Activated naive CD4-positive, alpha-beta T cell treated with anti-CD3 and anti-CD28 coated beads, Interleukin-2, amount 50 U/mL, for 72 hours (primary cell): ENCODE measurements at regions not wholly inside any gene's neighbourhood (a gene's known extent, or its start where the extent isn't known, plus 50 kb on each side); places are given as distances from the start of the nearest gene placed in this dataset.

ENCODE experiments used
- ATAC-seq, 2 donors: fragments of 150-1000 bp; cut with Tn5 transposase; 2 replicates each; pipeline ENCODE4 v1.10.0; 2021; ENCODE audit warnings: mild to moderate bottlenecking in 2 of 2, moderate library complexity in 2 of 2
- DNase-seq, 2 donors: peaks; one replicate each; pipeline ENCODE4 v3.0.0; 2021 to 2022; ENCODE audit warnings: low spot score in 2 of 2
- H3K27ac Mint-ChIP-seq, 2 donors: one replicate each; pipeline ENCODE4 v1.8.0; 2022; ENCODE audit warnings: mild to moderate bottlenecking in 2 of 2, mixed read lengths in 2 of 2
- H3K36me3 Mint-ChIP-seq, 2 donors: one replicate each; pipeline ENCODE4 v1.8.0; 2022; ENCODE audit warnings: mixed read lengths in 2 of 2
- H3K9me3 Mint-ChIP-seq, 2 donors: one replicate each; pipeline ENCODE4 v1.8.0; 2022; ENCODE audit warnings: mixed read lengths in 2 of 2

- DNase-seq (no peak), ATAC-seq (no peak)
- Mint-ChIP-seq H3K9me3 (peaks cover 0 to 15% of the 10 kb centered on the region in 2 donors), H3K27ac (no peak overlapping the region), H3K36me3 (no peaks in the 10 kb centered on the region)
Measured at GRCh38 chr11:115767047-115767802, 263.0 kb upstream of the CADM1 start.

GRCh38 chr11:115766561-115766960 is 262.3 kb upstream of the CADM1 start:
- ATAC-seq, result no peak
- Mint-ChIP-seq H3K27ac (no peak overlapping the region), H3K9me3 (peaks cover 0 to 15% of the 10 kb centered on the region in 2 donors), H3K36me3 (no peaks in the 10 kb centered on the region)
- no peak for DNase-seq

GRCh38 chr11:115765803-115766239 is 261.6 kb upstream of the CADM1 start:
- H3K27ac Mint-ChIP-seq, result no peak overlapping the region
- peaks cover 0 to 7% of the 10 kb centered on the region in 2 donors for H3K9me3 Mint-ChIP-seq
- ATAC-seq (no peak), DNase-seq (no peak)
- no peaks in the 10 kb centered on the region for H3K36me3 Mint-ChIP-seq

GRCh38 chr11:115764176-115764575 is 260.0 kb upstream of the CADM1 start:
- Mint-ChIP-seq H3K36me3 (peaks cover 0 to under 1% of the 10 kb centered on the region in 2 donors), H3K27ac (no peak overlapping the region), H3K9me3 (no peaks in the 10 kb centered on the region)
- ATAC-seq (no peak), DNase-seq (no peak)

GRCh38 chr11:115761817-115762216 is 257.6 kb upstream of the CADM1 start:
- DNase-seq (no peak), ATAC-seq (no peak)
- H3K27ac Mint-ChIP-seq, result no peak overlapping the region
- peaks cover 0 to 12% of the 10 kb centered on the region in 2 donors for H3K36me3 Mint-ChIP-seq
- no peaks in the 10 kb centered on the region for H3K9me3 Mint-ChIP-seq

- ATAC-seq (no peak), DNase-seq (no peak)
- no peaks in the 10 kb centered on the region for H3K9me3 Mint-ChIP-seq
- peaks cover 0 to 12% of the 10 kb centered on the region in 2 donors for H3K36me3 Mint-ChIP-seq
- H3K27ac Mint-ChIP-seq, result no peak overlapping the region
Measured at GRCh38 chr11:115761348-115761747, 257.1 kb upstream of the CADM1 start.

- Mint-ChIP-seq H3K36me3 (peaks cover 0 to 12% of the 10 kb centered on the region in 2 donors), H3K27ac (no peak overlapping the region), H3K9me3 (no peaks in the 10 kb centered on the region)
- no peak for ATAC-seq
- DNase-seq, result no peak
Measured at GRCh38 chr11:115760461-115761320, 256.5 kb upstream of the CADM1 start.

- H3K9me3 Mint-ChIP-seq, result no peaks in the 10 kb centered on the region
- H3K36me3 Mint-ChIP-seq, result peaks cover 0 to 12% of the 10 kb centered on the region in 2 donors
- ATAC-seq (no peak), DNase-seq (no peak)
- H3K27ac Mint-ChIP-seq, result no peak overlapping the region
Measured at GRCh38 chr11:115759622-115760460, 255.6 kb upstream of the CADM1 start.

- Mint-ChIP-seq H3K36me3 (peaks cover 0 to 16% of the 10 kb centered on the region in 2 donors), H3K9me3 (no peaks in the 10 kb centered on the region), H3K27ac (no peak overlapping the region)
- ATAC-seq, result no peak
- no peak for DNase-seq
Measured at GRCh38 chr11:115758011-115758410, 253.8 kb upstream of the CADM1 start.

GRCh38 chr11:115751243-115752015 is 247.2 kb upstream of the CADM1 start:
- no peak for ATAC-seq

GRCh38 chr11:115745610-115746512 is 241.6 kb upstream of the CADM1 start:
- Mint-ChIP-seq H3K9me3 (peaks cover 4% of the 10 kb centered on the region in 2 donors), H3K36me3 (peaks cover 0 to 4% of the 10 kb centered on the region in 2 donors), H3K27ac (no peak overlapping the region)
- DNase-seq (no peak), ATAC-seq (no peak)

More at GRCh38 chr11:115751243-115752015, 247.2 kb upstream of the CADM1 start:
- no peak overlapping the region for H3K27ac Mint-ChIP-seq
- H3K36me3 Mint-ChIP-seq, result peaks cover 0 to 4% of the 10 kb centered on the region in 2 donors
- H3K9me3 Mint-ChIP-seq, result no peaks in the 10 kb centered on the region
- DNase-seq, result no peak

- Mint-ChIP-seq H3K27ac (no peak overlapping the region), H3K36me3 (peaks cover 0 to 4% of the 10 kb centered on the region in 2 donors), H3K9me3 (peaks cover 4% of the 10 kb centered on the region in 2 donors)
- no peak for ATAC-seq
- DNase-seq, result no peak
Measured at GRCh38 chr11:115745066-115745465, 240.9 kb upstream of the CADM1 start.

GRCh38 chr11:115743719-115744118 is 239.5 kb upstream of the CADM1 start:
- DNase-seq (no peak), ATAC-seq (no peak)
- Mint-ChIP-seq H3K9me3 (peaks cover 4% of the 10 kb centered on the region in 2 donors), H3K36me3 (peaks cover 0 to 4% of the 10 kb centered on the region in 2 donors), H3K27ac (no peak overlapping the region)

- peaks cover 4 to 8% of the 10 kb centered on the region in 2 donors for H3K9me3 Mint-ChIP-seq
- H3K27ac Mint-ChIP-seq, result no peak overlapping the region
- peaks cover 0 to 4% of the 10 kb centered on the region in 2 donors for H3K36me3 Mint-ChIP-seq
- ATAC-seq, result no peak
- DNase-seq, result no peak
Measured at GRCh38 chr11:115741376-115742107, 237.3 kb upstream of the CADM1 start.
